Right ventricle myocardium inferior (tissue), 1 donor: ENCODE measurements at regions not wholly inside any gene's neighbourhood (a gene's known extent, or its start where the extent isn't known, plus 50 kb on each side); places are given as distances from the start of the nearest gene placed in this dataset.
A peak's percentile ranks its signal among the peaks of the same experiment; 100 is the strongest.

Experiments used
- ATAC-seq: fragments of 200-7000 bp; cut with Tn5 transposase; one replicate; pipeline ENCODE4 v1.9.1; 2020; ENCODE audit warnings: mild to moderate bottlenecking, moderate library complexity
- DNase-seq: peaks from one replicate; pipeline ENCODE4 v3.0.0; 2021; ENCODE audit errors: missing footprints
- intact Hi-C: fragments of 100-400 bp; cut with DNase I; formaldehyde crosslinking; loops from one replicate; pipeline ENCODE4 v1.11.0; 2022
- donor health status: DM: no; HTN: yes; CAD: no; lungs with severe emphysema.

DNA sequence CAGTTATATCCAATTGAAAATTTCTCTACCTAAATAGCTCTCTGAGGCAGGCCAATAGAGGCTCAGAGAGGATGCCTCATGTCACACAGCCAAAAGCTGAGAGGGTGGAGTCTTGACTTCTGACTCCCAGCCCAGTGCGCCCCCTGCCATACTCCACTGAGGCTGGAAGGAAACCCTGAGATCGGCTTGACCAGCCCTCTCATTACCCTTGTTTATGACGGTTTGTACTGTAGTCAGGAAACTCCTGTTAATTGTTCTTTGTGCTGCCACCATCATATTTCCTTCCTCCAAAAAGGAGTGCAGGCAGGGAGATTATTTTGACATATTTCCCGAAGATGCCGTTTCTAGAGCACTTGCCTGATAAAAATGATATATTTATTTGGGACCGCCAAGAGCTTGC is 107.9 kb downstream of the AIPL1 start:
- intact Hi-C loops, result no loop called here
- ATAC-seq, result peak; percentile 42
- DNase-seq, result no peak

DNA sequence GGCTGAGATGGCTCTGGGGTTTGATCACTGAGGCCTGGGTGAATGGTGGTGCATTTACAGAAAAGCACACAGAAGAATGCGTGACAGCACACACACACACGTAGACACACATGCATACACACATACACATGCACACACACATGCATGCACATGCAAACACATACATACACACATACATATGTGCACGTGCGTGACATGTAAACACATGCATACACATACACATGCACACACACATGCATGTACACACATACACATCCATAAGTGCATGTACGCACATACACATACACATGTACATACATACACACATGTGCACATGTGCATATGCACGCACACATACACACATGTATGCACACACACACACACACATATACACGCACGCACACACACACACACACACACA is 108.4 kb downstream of the AIPL1 start:
- DNase-seq (no peak), ATAC-seq (no peak)
- intact Hi-C loops, result no loop called here

GRCh38 chr17:6325741-6326140 is 109.2 kb downstream of the AIPL1 start:
- intact Hi-C loops, result no loop called here
- ATAC-seq (no peak), DNase-seq (no peak)

GRCh38 chr17:6325051-6325450 is 109.9 kb downstream of the AIPL1 start:
- intact Hi-C loops, result no loop called here
- ATAC-seq (no peak), DNase-seq (no peak)

DNA sequence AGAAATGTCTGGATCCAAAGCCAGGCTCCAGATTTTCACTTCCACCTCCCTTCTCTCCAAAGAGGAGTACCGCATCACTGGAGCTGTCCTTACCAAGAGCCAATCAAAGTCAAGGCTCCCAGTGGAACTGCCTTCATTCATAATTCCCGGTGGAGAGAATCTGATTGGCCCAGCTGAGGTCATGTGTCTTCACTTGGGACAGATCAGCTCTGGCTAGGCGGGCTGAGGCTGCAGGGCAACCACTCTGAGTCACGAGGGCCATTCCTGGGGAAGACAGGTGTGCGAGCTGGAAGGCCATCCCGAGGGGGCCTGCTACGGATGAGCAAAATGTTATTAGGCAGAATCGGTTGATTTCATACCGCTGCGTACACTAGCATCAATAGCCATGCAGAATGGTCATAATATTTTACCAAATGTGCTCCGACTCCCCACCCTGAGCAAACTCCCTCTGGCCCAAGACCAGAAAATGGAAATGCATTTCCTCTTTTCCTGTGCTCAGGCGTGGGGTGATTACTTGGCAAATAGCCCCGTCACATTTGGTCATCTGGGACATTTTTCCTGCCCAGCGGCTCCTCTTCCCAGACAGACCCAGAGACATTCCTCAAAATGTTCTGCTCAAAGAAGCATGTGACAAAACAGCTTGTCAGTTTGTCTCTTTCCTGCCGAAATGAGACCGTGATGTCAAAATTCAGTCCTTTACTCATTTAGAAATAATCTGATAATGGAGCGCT is 111.1 kb downstream of the AIPL1 start:
- intact Hi-C loops, result no loop called here
- DNase-seq (no peak), ATAC-seq (no peak)

- intact Hi-C loops, result no loop called here
These were observed 112.6 kb downstream of the AIPL1 start for GRCh38 chr17:6322316-6322715.

GRCh38 chr17:6314311-6314710 is 120.6 kb downstream of the AIPL1 start:
- no peak for ATAC-seq
- intact Hi-C loops, result no loop called here
- DNase-seq, result no peak

More at GRCh38 chr17:6322316-6322715, 112.6 kb downstream of the AIPL1 start:
- ATAC-seq (no peak), DNase-seq (no peak)

- no peak for ATAC-seq
- no peak for DNase-seq
- intact Hi-C loops, result no loop called here
These were observed 121.1 kb downstream of the AIPL1 start for GRCh38 chr17:6313835-6314234.

DNA sequence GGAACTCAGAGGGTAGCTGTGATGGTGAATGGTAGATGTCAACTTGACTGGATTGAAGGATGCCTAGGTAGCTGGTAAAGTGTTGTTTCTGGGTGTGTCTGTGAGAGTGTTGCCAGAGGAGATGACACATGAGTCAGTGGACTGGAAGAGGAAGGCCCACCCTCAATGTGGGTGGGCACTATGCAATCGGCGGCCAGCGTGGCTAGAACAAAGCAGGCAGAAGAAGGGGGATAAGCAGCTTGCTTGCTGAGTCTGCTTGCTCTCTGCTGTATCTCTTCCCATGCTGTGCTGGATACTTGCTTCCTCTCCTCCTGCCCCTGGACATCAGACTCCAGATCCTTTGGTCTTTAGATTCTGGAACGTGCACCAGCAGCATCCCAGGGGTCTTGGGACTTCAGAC is 128.1 kb downstream of the AIPL1 start:
- intact Hi-C loops, result no loop called here
- ATAC-seq, result no peak

DNA sequence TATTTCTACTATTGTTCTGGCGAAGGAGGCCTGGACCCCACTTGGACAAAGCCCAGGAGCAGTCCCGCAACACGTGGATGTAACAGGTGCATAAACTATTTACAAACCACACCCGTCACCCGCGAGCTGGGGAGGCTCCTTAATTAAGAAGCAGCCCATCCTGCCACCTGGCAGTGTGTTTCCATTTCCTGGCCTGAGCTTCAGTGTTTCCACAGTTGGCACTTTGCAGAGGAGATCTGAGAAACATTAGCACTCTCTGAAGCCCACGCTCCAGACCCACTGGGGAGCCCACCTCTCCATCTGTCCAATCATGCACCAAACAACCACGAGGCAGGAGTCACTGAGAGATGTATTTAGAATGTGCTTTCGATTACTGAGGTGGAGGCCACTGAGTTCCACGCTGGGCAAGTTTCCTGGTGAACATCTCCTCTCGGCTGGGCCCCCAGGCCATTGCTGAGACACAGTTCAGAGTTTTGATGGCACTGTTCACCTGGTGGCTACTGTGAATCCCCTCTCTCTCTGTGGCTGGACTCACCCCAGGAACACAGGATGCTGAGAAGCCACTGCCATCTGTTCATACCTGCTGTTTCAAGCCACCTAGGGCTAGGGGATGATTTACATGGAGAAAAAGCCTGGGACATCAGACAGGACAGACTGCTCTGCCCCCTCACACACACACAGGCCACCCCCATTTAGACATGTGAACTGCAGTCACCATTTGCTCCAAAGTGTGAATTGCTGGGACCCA is 129.1 kb downstream of the AIPL1 start:
- intact Hi-C loops, result no loop called here
- DNase-seq (no peak), ATAC-seq (no peak)

More for the DNA sequence above, 128.1 kb downstream of the AIPL1 start:
- DNase-seq, result no peak

DNA sequence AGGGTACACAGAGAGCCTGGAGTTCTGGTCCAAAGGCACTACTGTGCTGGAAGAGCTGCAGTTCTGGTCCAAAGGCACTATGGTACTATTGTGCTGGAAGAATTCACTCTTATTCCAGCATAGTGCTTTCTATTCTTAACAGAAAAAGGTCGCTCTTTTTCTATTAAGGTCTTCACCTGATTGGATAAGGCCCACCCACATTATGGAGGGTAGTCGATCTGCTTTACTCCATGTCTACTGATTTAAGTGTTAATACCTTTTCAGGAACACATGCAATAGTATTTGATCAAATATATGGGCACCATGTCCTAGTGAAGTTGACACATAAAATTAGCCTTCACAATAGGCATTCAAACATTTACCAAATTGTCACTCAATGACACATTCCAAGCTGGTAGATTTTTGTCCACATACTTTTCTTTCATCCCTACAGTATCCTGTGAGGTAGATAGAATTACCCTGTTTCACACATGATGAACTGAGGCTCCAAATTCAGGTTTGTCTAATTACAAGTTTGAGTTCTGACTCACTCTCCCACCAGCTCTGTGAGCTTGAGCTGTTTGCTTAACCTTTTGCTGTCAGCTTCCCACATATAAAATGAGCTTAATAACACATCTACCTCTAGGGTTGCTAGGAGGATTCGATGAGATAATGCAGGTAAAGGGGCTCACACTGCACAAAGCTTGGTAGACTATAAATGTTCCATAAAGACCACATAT is 129.9 kb downstream of the AIPL1 start:
- ATAC-seq (no peak), DNase-seq (no peak)
- intact Hi-C loops, result no loop called here

DNA sequence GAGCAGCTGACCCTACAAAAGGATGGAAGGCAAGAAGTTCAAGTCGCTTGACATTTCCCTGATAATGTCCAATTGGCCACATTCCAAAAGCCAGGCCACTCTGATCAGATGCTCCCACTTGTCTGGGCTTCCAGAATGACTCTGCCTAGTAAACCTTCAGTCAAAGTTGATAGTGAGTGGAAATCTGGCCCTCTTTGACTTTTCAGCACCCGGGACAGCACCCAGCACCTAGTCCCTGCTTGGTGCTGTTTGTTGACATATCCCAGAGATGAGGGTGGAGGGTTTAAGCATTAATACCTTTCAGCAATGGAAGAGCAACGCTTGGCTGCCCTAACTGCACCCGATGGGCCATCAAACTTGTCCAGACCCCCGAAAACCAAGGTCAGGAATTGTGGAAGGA is 131.3 kb downstream of the AIPL1 start:
- intact Hi-C loops, result no loop called here
- no peak for DNase-seq
- no peak for ATAC-seq

- ATAC-seq (no peak), DNase-seq (no peak)
- intact Hi-C loops, result no loop called here
These were observed 135.6 kb downstream of the AIPL1 start for GRCh38 chr17:6299275-6299674.

- DNase-seq, result no peak
- intact Hi-C loops, result no loop called here
- ATAC-seq, result no peak
These were observed 137.0 kb downstream of the AIPL1 start for GRCh38 chr17:6297960-6298359.

- intact Hi-C loops, result no loop called here
- DNase-seq (no peak), ATAC-seq (no peak)
These were observed 137.8 kb downstream of the AIPL1 start for GRCh38 chr17:6297119-6297518.

DNA sequence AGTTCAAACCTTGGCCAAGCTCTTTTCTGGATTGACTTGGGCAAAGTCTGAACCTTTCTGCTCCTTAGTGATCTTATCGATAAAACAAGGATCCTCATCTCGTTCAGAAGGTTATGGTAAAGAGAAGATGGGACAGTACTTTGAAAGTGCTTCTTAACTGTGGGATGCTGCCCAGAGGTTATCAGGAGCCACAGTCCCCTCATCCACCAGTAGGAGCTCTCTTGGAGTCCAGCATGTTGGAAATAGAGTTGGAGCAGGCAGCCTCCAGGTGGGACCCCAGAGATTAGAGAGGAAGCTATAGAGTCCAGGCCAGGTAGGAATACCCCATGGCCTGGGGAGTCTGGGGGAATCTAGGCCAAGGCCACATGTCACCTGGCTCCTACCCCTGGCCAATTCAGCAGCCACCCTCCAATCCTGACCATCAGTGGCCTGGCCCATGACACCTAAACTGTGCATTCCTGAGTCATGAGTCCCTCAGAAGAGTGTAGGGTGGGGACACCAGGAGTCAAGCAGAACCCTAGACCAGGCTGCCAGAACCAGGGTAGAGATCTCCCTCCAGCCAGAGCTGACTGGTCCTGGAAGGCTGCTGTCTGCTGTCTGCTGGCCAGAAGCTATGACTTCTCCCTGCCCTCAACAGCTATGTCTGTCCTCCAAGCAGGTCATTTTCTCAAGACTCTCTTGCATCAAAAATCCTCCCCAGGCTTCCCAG is 144.3 kb downstream of the AIPL1 start:
- intact Hi-C loops, result no loop called here
- ATAC-seq, result no peak

GRCh38 chr17:6286233-6286632 is 148.7 kb downstream of the AIPL1 start:
- intact Hi-C loops, result no loop called here
- ATAC-seq (no peak), DNase-seq (no peak)

More for the DNA sequence above, 144.3 kb downstream of the AIPL1 start:
- DNase-seq, result no peak

- no peak for DNase-seq
- intact Hi-C loops, result no loop called here
- ATAC-seq, result no peak
These were observed 149.4 kb downstream of the AIPL1 start for GRCh38 chr17:6285486-6285885.

DNA sequence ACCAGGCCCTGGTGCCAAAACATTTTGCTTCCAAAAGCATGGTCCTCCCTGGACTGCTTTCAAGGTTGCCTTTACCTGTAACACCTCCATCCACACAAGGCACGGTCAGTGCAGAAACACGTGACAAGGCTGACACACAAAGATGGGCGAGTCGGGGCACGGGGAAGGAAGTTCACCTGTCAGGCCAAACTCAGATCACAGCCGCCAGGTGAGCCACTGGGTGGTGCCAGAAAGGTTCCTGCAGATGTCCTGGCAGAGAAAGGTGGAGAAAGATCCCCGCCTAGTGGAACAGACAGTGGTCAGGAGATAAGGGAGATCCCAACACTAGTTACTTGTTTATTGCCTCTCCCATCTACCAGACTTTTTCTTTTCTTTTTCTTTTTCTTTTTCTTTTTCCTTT is 155.3 kb downstream of the AIPL1 start:
- DNase-seq (no peak), ATAC-seq (no peak)

More for the DNA sequence above, 155.3 kb downstream of the AIPL1 start:
- intact Hi-C loops, result no loop called here
